Activated CD4-positive, alpha-beta T cell treated with anti-CD3 and anti-CD28 coated beads, Interleukin-2, amount 50 U/mL, for 1 hour (primary cell): ENCODE measurements at regions not wholly inside any gene's neighbourhood (a gene's known extent, or its start where the extent isn't known, plus 50 kb on each side); places are given as distances from the start of the nearest gene placed in this dataset.
"Not testable (repeated sequence)": the region's sequence is repeated elsewhere in the genome, so short reads cannot be mapped to it uniquely, and the experiment has no call there.

Source experiments
- DNase-seq: peaks from one replicate; pipeline ENCODE4 v3.0.0-alpha.2; 2020

- no peak for DNase-seq
These were observed 346.9 kb upstream of the PSMD7 start for GRCh38 chr16:73949574-73950320.

GRCh38 chr16:73945631-73946030 is 351.0 kb upstream of the PSMD7 start:
- no peak for DNase-seq

- not testable (repeated sequence) for DNase-seq
These were observed 353.4 kb upstream of the PSMD7 start for GRCh38 chr16:73943184-73943583.

- DNase-seq = not testable (repeated sequence)
These were observed 355.8 kb upstream of the PSMD7 start for GRCh38 chr16:73940786-73941185.

GRCh38 chr16:73923951-73924350 is 372.7 kb upstream of the PSMD7 start:
- no peak for DNase-seq

- DNase-seq = no peak
These were observed 375.3 kb upstream of the PSMD7 start for GRCh38 chr16:73921295-73921694.

- DNase-seq = no peak
These were observed 379.6 kb upstream of the PSMD7 start for GRCh38 chr16:73916829-73917594.

- DNase-seq = no peak
These were observed 380.7 kb upstream of the PSMD7 start for GRCh38 chr16:73915935-73916334.

- DNase-seq = no peak
These were observed 381.5 kb upstream of the PSMD7 start for GRCh38 chr16:73915140-73915539.

- DNase-seq = no peak
These were observed 383.8 kb upstream of the PSMD7 start for GRCh38 chr16:73912850-73913249.

- DNase-seq = no peak
These were observed 384.3 kb upstream of the PSMD7 start for GRCh38 chr16:73912281-73912680.

GRCh38 chr16:73909529-73910035 is 387.0 kb upstream of the PSMD7 start:
- DNase-seq = no peak

GRCh38 chr16:73891129-73891542 is 405.5 kb upstream of the PSMD7 start:
- DNase-seq = no peak

GRCh38 chr16:73890186-73891128 is 406.2 kb upstream of the PSMD7 start:
- no peak for DNase-seq

GRCh38 chr16:73888840-73889490 is 407.6 kb upstream of the PSMD7 start:
- no peak for DNase-seq

GRCh38 chr16:73887911-73888310 is 408.7 kb upstream of the PSMD7 start:
- no peak for DNase-seq

- no peak for DNase-seq
These were observed 410.2 kb upstream of the PSMD7 start for GRCh38 chr16:73886426-73886825.

GRCh38 chr16:73885319-73885718 is 411.3 kb upstream of the PSMD7 start:
- DNase-seq = no peak

GRCh38 chr16:73883841-73884240 is 412.8 kb upstream of the PSMD7 start:
- DNase-seq = no peak

- DNase-seq = no peak
These were observed 413.5 kb upstream of the PSMD7 start for GRCh38 chr16:73883126-73883525.

- DNase-seq = no peak
These were observed 414.0 kb upstream of the PSMD7 start for GRCh38 chr16:73882651-73883050.

- no peak for DNase-seq
These were observed 414.6 kb upstream of the PSMD7 start for GRCh38 chr16:73882033-73882432.
